ENCODE measurements at regions not wholly inside any gene's neighbourhood (a gene's known extent, or its start where the extent isn't known, plus 50 kb on each side); places are given as distances from the start of the nearest gene placed in this dataset.

DNA sequence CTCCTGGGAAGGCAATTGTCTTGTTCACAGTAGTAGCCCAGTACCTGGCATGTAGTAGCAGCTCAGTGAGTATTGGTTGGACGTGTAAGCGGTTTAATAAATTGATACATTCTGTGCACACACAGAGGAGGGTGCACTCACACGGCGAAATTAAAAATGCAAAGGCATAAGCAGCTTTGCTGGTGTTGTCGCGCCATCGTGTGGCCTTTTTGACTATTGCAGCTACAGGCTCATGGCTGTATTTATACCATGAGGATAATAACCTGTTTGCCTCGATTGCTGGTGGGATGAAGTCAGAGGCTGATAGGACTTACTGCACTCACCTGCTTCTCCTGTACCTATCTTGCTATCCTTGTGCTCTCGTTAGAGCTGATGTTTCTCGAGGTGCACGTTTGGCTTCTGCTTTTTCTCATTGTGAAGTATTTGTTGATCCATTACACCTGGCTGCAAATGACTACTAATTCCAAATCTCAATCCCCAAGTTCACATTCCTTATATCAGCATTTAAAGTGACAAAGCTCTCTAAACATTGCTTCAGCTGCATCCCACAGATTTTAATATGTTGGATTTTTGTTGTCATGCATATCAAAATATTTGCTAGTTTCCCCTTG is 61.5 kb downstream of the TBXT start:
- no peak for DNase-seq (ENCODE audit: low read depth)

DNA sequence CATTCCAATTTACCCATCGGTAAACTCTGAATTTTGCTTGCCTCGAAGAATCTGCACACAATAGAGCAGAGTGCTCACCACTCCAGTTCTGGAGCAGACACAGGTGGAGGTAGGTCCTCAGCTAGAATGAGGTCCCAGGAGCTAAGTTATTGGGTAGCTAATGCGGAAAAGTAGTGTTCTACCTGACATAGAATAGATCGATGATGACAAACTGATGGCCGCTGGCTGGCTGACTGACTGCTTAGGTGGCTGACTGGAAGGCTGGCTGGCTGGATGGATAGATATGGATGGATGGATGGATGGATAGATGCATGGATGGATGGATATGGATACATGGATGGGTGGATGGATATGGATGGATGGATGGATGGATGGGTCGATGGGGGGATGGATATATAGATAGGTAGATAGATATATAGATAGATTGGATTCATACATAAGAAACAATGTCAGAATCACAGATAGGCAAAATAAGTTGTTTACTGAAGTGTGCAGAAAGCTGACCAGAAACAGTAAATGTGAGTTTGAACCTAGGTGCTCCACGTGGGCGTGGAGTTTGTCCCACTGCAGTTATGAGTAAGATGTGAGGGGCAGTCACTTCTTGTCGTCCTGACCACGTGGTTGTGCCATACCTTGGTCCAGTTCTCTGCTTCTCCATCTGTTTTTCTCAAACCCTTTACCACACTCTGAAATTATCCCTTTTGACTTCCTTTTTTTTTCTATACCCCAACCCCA is 62.1 kb downstream of the TBXT start:
- no peak for DNase-seq (ENCODE audit: low read depth)

DNA sequence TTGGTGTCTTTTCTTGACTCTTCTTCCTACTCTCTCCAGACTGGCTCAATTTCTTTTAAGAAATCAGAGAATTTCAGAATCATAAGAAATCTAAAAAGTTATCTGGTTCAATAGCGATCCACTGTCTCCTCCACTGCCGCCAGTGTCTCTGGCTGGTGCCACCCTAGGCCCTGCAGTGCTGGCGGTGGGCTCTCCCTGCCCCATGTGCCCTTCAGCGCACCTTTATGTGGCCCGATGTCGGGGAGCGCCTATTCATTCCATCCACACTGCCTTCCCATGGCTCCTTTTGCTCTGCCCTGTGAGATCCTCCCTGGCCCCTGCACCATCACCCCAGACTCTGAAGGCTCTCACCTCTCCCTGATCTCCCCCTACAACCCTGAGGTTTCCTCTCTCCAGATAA is 62.8 kb downstream of the TBXT start:
- no peak for DNase-seq (ENCODE audit: low read depth)

DNA sequence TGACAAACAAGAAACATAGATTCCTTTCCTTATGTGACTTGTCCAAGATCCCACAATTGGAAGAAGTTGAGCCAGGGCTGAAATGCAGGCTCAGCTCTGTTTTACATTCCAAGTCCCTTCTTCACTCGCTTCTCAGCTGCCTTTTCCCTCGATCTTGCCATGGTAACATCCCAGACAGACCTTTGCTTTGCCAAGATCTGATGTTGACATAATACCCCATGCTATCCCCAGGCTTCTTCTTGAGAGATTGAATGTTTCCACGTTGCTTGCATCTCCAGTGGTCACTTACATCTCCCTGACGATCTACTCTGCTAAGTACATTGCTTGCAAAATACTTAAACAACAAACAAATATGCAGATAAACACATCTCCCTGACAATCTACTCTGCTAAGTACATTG is 63.5 kb downstream of the TBXT start:
- no peak for DNase-seq (ENCODE audit: low read depth)

DNA sequence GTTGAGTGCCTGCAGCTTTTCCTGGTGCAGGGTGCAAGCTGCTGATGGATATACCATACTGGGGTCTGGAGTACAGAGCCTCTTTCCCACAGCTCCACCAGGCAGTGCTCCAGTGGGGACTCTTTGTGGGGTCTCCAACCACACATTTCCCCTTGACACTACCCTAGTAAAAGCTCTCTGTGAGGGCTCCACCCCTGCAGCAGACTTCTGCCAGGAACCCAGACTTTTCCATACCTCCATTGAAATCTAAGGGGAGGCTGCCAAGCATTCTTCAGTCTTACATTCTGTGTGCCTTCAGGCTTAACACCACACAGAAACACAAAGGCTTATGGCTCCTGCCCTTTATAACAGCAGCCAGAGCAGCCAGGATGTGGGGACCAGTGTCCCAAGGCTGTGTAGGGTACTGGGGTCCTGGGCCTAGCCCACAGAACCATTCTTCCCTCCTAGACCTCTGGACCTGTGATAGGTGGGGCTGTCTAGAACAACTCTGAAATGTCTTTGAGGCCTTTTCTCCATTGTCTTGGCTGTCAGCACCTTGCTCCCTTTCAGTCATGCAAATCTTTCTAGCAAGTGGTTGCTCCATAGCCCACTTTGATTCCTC is 65.7 kb downstream of the TBXT start:
- no peak for DNase-seq (ENCODE audit: low read depth)

DNA sequence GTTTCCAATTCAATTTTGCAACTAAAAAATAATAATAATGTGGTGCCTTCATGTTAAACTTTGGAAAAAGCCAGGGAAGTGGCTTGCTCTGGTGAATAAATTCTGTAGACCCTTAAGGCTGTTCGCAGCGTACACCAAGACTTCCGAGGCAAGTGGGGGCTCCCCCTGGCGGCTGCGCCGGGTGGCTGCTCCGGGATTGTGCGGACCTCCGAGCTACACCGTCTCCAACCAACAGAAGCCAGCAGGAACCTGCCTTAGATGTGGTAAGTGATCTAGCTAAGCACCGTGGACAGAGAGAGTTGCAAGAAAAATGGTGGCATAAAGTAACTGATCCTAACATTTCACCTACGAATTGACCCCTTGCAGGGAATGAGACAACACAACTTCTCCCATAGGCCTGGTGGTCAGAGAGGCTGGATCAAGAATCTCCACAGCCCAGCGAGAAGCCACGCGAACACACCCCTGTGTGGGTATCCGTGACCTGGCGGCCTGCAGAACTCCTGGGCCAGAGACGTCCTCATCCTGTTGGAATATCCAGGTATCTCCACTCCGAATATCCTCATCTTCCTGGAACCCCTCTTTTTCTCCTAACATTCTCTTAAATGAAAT is 69.6 kb downstream of the TBXT start:
- DNase-seq (ENCODE audit: low read depth), result no peak

DNA sequence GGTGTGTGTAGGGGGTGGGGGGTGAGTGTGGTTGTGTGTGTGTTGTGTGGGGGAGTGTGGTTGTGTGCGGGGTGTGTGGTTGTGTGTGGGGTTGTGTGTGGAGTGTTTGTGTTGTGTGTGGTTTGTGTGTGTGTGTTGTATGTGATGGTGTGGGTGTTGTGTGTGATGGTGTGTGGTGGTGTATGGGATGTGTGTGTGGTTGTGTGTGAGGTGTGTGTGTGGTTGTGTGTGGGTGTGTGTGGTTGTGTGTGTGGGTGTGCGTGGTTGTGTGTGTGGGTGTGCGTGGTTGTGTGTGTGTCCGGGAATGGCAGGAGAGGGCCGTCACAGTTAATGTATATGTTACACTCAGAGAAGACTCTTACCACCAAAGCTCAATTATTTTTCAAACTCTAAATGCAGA is 79.8 kb downstream of the TBXT start:
- DNase-seq (ENCODE audit: low read depth), result no peak

DNA sequence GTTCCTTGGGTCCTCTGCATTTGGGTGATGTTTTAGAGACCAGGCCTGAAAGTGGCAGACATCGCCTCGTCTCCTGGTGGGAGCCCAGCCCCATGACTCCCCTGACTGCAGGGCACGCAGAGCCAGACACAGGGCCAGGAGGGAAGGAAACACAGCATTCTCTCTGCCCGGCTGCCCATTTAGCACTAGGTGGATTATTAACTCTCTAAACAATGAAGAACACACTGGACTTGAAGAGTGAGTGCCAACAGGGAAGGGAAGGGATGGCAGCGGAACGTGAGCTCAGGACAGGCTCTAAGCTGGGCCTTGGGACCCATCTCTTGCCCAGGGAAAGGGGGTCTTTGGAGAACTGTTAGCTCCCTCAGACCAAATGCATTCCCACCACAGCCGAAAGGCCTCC is 80.4 kb downstream of the TBXT start:
- no peak for DNase-seq (ENCODE audit: low read depth)

DNA sequence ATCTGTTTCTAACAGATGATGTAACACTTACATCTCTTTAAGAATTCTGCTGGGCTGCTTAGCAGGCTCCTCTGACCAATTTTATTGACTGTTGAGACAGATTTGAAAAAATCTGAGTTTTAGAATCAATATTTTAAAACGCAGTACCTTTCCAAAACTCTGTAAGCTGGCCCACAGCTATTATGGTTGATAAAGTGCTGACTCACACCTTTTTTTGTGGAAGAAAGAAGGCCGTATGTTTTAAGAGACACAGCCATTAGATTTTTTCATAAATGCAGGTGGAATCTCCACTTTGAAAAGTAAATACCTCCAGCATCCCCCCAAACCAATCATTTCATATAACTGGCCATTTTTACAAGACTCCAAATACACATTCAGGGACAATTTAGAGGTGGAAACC is 82.2 kb downstream of the TBXT start:
- DNase-seq (ENCODE audit: low read depth), result no peak

DNA sequence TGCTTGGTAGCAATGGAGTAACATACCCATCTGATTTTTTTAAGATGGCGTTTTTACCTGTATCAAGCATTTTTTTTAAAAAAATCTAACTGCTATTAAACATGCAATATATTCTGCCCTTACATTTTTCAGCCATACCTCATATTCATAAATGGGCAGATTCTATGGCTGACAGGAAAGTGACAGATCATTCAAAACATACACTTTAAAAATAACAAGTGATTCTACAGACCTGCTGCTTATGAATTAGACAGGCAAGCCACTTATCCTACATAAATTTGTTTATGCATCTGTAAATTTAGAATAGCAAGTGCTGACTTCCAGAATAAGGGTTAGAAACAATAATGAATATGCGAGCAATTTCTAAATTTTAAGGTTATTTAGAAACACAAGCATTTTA is 82.7 kb downstream of the TBXT start:
- DNase-seq (ENCODE audit: low read depth), result no peak

DNA sequence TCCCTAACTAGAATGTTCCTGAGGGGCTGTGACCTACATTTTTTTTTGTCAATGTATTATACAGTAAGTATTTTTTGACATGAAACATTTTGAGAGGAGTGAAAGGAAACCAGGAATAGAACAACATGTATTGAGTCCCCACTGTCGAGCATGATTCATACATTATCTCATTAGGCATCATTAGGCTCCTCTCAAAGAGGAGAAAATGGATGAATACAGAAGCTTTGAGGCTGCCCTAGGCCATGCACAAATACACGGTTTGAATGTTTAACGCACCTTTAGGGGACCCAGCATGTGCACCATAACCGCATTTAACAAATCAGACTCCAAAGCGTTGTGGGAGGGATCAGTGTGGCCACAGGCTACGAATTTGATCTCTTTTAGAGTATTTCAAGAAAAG is 87.8 kb downstream of the TBXT start:
- DNase-seq (ENCODE audit: low read depth), result no peak

DNA sequence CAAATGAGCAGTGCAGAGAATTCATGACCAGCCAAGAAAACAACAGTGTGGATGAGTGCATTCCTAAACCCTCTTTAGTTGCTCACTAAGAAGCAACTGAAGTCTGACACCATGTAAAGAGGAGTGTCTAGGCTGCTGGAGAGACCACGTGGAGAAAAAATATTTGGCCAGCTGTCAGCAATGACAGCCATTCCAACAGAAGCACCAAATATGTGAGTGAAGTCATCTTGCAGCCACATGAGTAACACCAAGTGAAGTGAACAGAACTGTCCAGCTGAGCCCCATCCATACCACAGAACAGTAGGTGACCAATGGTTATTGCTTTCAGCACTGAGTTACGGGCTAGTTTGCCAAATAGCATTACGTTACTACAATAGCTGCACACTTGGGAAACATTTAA is 89.4 kb downstream of the TBXT start:
- DNase-seq (ENCODE audit: low read depth), result no peak

DNA sequence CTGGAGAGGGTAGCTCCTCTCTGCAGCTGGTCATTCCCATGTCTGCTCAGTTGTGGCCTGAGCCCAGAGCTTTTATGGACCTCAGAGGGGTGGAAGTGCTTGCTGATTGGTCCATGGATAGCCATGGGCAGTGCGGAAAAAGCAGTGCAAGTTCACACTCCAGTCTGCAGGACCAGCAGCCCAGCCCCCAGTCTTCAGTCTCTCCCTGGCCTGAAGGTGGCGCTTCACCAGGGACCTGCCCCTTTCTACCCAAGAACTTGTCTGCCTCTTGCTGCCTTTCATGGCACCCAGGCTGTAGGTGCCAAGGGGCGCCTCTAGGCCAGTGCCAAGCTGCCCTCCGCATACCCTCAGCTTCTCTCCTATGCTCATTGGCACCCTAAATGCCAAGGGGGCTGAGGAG is 91.0 kb downstream of the TBXT start:
- DNase-seq (ENCODE audit: low read depth), result no peak

DNA sequence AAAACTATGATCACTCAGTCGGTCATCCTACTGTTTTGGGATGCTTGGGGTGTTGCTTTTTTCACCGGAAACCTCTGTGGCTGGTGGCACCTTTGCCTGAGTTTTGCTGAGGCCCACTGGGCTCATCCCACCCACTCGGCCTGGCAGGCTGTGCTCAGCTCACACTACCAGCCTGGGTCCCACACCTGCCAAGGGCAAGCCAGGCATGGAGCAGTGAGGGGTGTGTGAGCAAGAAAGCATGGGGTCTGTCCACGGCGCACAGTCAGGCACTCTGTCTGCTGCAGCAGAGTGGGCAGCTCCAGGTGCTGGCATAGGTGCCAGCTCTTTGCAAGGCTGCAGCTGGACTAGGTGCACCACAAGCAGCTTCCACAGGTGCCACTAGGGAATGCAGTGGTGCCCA is 91.7 kb downstream of the TBXT start:
- no peak for DNase-seq (ENCODE audit: low read depth)

DNA sequence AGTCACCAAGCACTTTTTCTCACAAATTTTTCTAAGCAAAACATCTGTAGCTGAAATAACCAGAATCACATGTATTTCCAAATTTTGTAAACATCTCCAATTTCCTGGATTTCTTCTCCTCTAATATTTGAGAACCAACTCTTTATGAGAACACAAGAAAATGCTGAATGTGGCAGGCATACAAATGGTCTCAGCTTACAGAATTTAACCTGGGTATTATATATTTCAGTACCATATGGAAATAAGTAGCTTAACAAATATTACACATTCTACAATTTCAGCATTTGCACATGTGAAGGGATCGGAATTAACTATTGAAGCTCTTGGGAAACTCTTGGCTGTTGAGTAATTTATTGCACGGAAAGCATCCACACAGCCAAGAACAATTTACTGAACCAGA is 92.5 kb downstream of the TBXT start:
- DNase-seq (ENCODE audit: low read depth), result no peak

DNA sequence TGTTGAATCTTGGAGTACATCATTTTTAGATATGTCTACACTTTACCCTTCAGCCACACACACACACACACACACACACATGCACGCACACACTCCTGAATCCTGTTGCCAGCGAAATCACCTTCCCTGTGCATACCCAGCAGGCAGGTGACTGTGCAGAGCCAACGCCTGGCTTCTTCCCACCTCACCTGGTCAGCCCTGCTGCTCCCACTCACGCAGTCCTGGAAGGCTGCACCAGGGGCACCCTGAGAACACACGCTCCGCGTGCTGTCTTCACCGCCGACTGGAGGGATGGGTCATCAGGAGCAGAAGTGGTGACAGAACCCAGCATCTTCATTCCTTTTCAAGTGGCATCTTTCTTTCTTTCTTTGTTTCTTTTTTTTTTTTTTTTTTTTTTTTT is 94.6 kb downstream of the TBXT start:
- no peak for DNase-seq (ENCODE audit: low read depth)

DNA sequence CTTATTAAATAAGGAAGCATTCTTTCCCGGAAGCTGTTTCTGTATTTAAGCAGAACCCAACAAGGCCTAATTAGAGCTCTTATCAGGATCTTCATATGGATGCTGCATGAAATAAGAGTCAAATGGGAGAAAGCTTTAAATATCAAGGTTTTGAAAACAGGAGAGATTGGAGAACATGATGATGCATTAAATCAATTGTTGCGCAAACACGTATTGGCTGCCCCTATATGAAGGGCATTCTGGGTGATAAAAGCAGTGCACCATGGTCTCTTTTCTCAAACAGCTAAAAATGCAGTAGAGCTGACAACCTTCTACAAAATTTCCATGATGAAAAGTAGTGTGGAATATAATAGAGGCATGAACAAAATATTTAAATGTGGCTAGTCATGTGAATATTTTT is 98.9 kb downstream of the TBXT start:
- no peak for DNase-seq (ENCODE audit: low read depth)

DNA sequence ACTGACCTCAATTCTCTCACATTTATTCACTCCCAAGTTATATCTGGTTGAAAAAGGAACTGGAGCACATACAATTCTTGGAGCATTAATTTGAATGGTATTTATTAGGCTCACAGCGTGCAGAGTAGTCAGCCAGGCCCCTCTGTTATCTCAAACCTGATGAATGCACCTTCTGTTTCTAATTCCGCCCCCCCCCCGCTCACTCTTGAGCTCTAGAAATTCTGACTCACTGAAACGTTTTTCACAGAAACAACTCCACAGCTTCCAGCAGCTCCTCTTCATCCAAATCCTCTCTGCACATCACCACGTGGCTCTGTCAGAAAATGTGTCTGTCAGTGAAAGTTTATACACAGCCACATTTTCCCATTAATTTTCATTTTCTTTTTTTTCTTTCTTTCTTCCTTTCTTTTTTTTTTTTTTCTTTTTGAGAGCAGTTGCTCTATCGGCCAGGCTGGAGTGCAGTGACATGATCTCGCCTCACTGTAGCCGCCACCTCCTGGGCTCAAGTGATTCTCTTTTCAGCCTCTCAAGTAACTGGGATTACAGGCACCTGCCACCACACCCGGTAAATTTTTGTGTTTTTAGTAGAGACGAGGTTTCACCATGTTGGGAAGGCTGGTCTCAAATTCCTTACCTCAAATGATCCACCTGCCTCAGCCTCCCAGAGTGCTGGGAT is 109.4 kb downstream of the TBXT start:
- no peak for DNase-seq (ENCODE audit: low read depth)

DNA sequence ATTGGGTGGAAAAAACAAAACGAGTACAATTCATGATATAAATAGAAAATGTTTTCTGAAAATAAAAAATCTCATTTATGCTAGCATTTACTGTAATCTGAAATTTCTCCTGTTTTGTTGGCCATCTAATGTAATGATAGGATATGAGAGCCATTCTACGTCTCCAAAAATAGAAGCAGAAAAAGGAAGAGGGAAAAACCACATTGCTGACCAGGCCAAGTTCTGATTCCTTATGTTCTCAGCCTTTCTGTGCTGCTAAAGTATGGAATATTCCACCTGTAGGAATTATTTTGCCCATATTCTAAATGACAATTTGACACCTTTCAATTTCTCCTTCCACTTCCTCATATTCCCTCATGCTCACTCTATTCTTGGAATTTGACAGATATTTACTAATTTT is 110.2 kb downstream of the TBXT start:
- DNase-seq (ENCODE audit: low read depth), result no peak

DNA sequence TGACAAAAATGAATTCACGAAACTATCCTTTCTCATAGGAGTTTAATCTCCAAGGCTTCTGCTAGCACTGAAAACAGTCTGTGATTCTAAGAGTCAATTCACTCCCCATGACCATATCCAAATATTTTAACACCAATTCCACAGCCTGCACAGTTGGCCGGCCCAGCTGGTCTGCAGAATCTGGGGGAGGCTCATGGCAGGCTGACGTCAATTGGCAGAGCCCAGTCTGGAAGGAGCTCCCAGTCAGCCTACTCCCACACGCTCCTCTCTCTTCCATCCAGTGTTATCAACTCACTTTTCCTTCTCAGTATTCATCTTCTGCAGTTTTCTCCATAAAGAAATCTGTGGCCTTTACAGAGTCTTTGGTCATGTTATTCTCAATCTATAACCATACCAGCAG is 111.0 kb downstream of the TBXT start:
- no peak for DNase-seq (ENCODE audit: low read depth)

DNA sequence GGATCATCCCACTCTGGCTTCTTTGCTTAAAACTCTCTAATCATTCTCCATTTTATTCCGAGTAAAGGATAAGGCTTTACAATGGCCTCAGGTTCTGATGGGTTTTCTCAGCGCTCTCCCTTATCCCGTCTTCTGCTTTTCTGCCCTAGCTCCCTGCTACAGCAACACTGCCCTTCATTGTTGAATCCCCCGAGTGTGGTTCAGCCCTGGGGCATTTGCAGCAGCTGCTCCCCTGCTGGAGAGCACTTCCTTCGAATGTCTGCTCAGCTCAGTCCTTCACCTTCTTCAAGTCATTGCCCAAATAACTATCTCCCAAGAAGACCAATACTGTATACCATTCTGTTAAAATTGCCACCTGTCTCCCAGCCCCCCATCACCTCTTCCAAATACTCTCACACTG is 111.8 kb downstream of the TBXT start:
- DNase-seq (ENCODE audit: low read depth), result no peak

DNA sequence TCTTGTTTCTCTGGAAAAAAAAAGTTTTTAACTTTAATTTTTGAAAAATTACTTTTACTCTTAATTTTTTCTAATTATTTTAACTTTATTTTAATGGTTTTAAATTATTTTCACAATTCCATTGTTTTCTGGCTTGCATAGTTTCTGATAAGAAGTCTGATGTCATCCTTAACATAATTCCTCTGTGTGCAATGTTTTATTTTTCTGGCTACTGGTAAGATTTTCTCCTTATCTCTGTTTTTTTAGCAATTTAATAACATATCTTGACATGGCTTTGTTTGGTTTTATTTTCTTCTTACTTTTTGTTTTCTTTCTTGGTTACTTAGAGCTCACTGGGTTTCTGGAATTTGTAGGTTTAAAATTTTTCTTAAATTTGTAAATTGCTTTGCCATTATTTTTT is 114.8 kb downstream of the TBXT start:
- DNase-seq (ENCODE audit: low read depth), result no peak

DNA sequence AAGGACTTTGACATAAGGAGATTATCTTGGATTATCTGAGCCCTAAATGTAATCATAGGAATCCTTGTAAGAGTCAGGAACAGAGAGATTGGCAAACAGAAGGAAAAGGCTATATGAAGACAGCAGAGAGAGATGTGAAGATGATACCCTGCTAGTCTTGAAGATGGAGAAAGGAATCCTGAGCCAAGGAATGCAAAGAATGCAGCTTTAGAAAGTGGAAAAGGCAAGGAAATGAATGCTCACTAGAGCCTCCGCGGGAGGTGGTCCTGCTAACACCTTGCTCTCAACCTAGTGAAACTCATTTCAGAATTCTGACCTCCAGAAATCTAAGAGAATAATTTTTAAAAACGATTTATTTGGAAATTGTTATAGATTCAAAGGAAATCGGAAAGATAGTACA is 117.1 kb downstream of the TBXT start:
- DNase-seq (ENCODE audit: low read depth), result no peak

Data from activated T-helper 1 cell treated with Interleukin-2 at 50 U/mL for 16 hours (primary cell).